MG63 (cell line): ENCODE measurements at regions not wholly inside any gene's neighbourhood (a gene's known extent, or its start where the extent isn't known, plus 50 kb on each side); places are given as distances from the start of the nearest gene placed in this dataset.

Source experiments
- DNase-seq: peaks from one replicate; pipeline ENCODE4 v3.0.0-alpha.2; 2020
- H3K27me3 ChIP-seq: fragments of 250-450 bp; sonication (Bioruptor Pico); 2 replicates; pipeline ENCODE4 v1.5.1; 2020; ENCODE audit warnings: mild to moderate bottlenecking, moderate library complexity
- H3K36me3 ChIP-seq: fragments of 250-450 bp; sonication (Bioruptor Pico); 2 replicates; pipeline ENCODE4 v1.5.1; 2020; ENCODE audit warnings: mild to moderate bottlenecking, moderate library complexity
- H3K4me3 ChIP-seq: fragments of 250-450 bp; sonication (Bioruptor Pico); 2 replicates; pipeline ENCODE4 v1.5.1; 2020; ENCODE audit warnings: mild to moderate bottlenecking, moderate library complexity
- H3K9me3 ChIP-seq: fragments of 250-450 bp; sonication (Bioruptor Pico); 2 replicates; pipeline ENCODE4 v1.5.1; 2020; ENCODE audit warnings: mild to moderate bottlenecking, moderate library complexity

GRCh38 chr16:86320237-86320595, 190.1 kb upstream of the FOXF1 start:
- no peak overlapping the region for H3K4me3 ChIP-seq
- H3K36me3 ChIP-seq = no peaks in the 10 kb centered on the region
- H3K27me3 ChIP-seq = no peaks in the 10 kb centered on the region
- no peaks in the 10 kb centered on the region for H3K9me3 ChIP-seq
- DNase-seq = no peak

GRCh38 chr16:86321491-86321890, 188.8 kb upstream of the FOXF1 start:
- Histone ChIP-seq H3K4me3 (no peak overlapping the region), H3K27me3 (no peaks in the 10 kb centered on the region), H3K36me3 (no peaks in the 10 kb centered on the region), H3K9me3 (no peaks in the 10 kb centered on the region)
- DNase-seq = no peak

GRCh38 chr16:86322283-86322682, 188.0 kb upstream of the FOXF1 start:
- Histone ChIP-seq H3K4me3 (no peak overlapping the region), H3K9me3 (no peaks in the 10 kb centered on the region), H3K36me3 (no peaks in the 10 kb centered on the region), H3K27me3 (no peaks in the 10 kb centered on the region)
- DNase-seq = peak; percentile 73

GRCh38 chr16:86322806-86323205, 187.5 kb upstream of the FOXF1 start:
- Histone ChIP-seq H3K4me3 (no peak overlapping the region), H3K9me3 (no peaks in the 10 kb centered on the region), H3K36me3 (no peaks in the 10 kb centered on the region), H3K27me3 (no peaks in the 10 kb centered on the region)
- DNase-seq = no peak

- no peaks in the 10 kb centered on the region for H3K9me3 ChIP-seq
- H3K36me3 ChIP-seq = no peaks in the 10 kb centered on the region
- no peak for DNase-seq
- H3K27me3 ChIP-seq = no peaks in the 10 kb centered on the region
- H3K4me3 ChIP-seq = no peak overlapping the region
Measured at GRCh38 chr16:86324320-86324719, 186.0 kb upstream of the FOXF1 start.

- Histone ChIP-seq H3K9me3 (no peaks in the 10 kb centered on the region), H3K36me3 (no peaks in the 10 kb centered on the region), H3K27me3 (no peaks in the 10 kb centered on the region), H3K4me3 (no peak overlapping the region)
- no peak for DNase-seq
Measured at GRCh38 chr16:86325360-86325759, 185.0 kb upstream of the FOXF1 start.

- no peak for DNase-seq
- H3K36me3 ChIP-seq = no peaks in the 10 kb centered on the region
- no peaks in the 10 kb centered on the region for H3K27me3 ChIP-seq
- H3K9me3 ChIP-seq = no peaks in the 10 kb centered on the region
- H3K4me3 ChIP-seq = no peak overlapping the region
Measured at GRCh38 chr16:86325895-86326294, 184.4 kb upstream of the FOXF1 start.

- Histone ChIP-seq H3K27me3 (no peaks in the 10 kb centered on the region), H3K36me3 (no peaks in the 10 kb centered on the region), H3K9me3 (no peaks in the 10 kb centered on the region), H3K4me3 (no peak overlapping the region)
- DNase-seq = no peak
Measured at GRCh38 chr16:86327321-86327720, 183.0 kb upstream of the FOXF1 start.

- H3K4me3 ChIP-seq = no peak overlapping the region
- H3K27me3 ChIP-seq = peaks cover 3% of the 10 kb centered on the region; the same call in 1 of the 2 replicates
- H3K9me3 ChIP-seq = no peaks in the 10 kb centered on the region
- no peaks in the 10 kb centered on the region for H3K36me3 ChIP-seq
- DNase-seq = no peak
Measured at GRCh38 chr16:86330906-86331305, 179.4 kb upstream of the FOXF1 start.

- no peak for DNase-seq
- H3K4me3 ChIP-seq = no peak overlapping the region
- peaks cover 3% of the 10 kb centered on the region; the same call in 1 of the 2 replicates for H3K27me3 ChIP-seq
- H3K36me3 ChIP-seq = no peaks in the 10 kb centered on the region
- H3K9me3 ChIP-seq = no peaks in the 10 kb centered on the region
Measured at GRCh38 chr16:86334079-86334635, 176.2 kb upstream of the FOXF1 start.

GRCh38 chr16:86335266-86336172, 174.8 kb upstream of the FOXF1 start:
- H3K27me3 ChIP-seq = peaks cover 3% of the 10 kb centered on the region; the same call in 1 of the 2 replicates
- no peaks in the 10 kb centered on the region for H3K9me3 ChIP-seq
- no peaks in the 10 kb centered on the region for H3K36me3 ChIP-seq
- DNase-seq = no peak
- H3K4me3 ChIP-seq = no peak overlapping the region

GRCh38 chr16:86337138-86337537, 173.2 kb upstream of the FOXF1 start:
- DNase-seq = no peak
- Histone ChIP-seq H3K4me3 (no peak overlapping the region), H3K27me3 (peaks cover 3% of the 10 kb centered on the region; the same call in 1 of the 2 replicates), H3K9me3 (no peaks in the 10 kb centered on the region), H3K36me3 (no peaks in the 10 kb centered on the region)

- DNase-seq = peak; percentile 52
- H3K36me3 ChIP-seq = no peaks in the 10 kb centered on the region
- no peaks in the 10 kb centered on the region for H3K9me3 ChIP-seq
- no peak overlapping the region for H3K4me3 ChIP-seq
- H3K27me3 ChIP-seq = peaks cover 3% of the 10 kb centered on the region; the same call in 1 of the 2 replicates
Measured at GRCh38 chr16:86337581-86338402, 172.5 kb upstream of the FOXF1 start.

- Histone ChIP-seq H3K9me3 (no peaks in the 10 kb centered on the region), H3K36me3 (no peaks in the 10 kb centered on the region), H3K27me3 (no peaks in the 10 kb centered on the region; the same call in 1 of the 2 replicates), H3K4me3 (no peak overlapping the region)
- DNase-seq = no peak
Measured at GRCh38 chr16:86338403-86339115, 171.8 kb upstream of the FOXF1 start.

GRCh38 chr16:86342161-86342834, 168.0 kb upstream of the FOXF1 start:
- DNase-seq = no peak
- Histone ChIP-seq H3K27me3 (no peaks in the 10 kb centered on the region), H3K4me3 (no peak overlapping the region), H3K9me3 (no peaks in the 10 kb centered on the region), H3K36me3 (no peaks in the 10 kb centered on the region)
